NCI-H774 (cell line): ENCODE measurements at regions not wholly inside any gene's neighbourhood (a gene's known extent, or its start where the extent isn't known, plus 50 kb on each side); places are given as distances from the start of the nearest gene placed in this dataset.
"Not testable (repeated sequence)": the region's sequence is repeated elsewhere in the genome, so short reads cannot be mapped to it uniquely, and the experiment has no call there.

Experiments used
- DNase-seq: peaks from one replicate; lab custom pipeline; 2025; lab: John Stamatoyannopoulos, UW

- DNase-seq, result no peak
These were observed 136.9 kb upstream of the PALS2 start for GRCh38 chr7:24436131-24436920.

DNA sequence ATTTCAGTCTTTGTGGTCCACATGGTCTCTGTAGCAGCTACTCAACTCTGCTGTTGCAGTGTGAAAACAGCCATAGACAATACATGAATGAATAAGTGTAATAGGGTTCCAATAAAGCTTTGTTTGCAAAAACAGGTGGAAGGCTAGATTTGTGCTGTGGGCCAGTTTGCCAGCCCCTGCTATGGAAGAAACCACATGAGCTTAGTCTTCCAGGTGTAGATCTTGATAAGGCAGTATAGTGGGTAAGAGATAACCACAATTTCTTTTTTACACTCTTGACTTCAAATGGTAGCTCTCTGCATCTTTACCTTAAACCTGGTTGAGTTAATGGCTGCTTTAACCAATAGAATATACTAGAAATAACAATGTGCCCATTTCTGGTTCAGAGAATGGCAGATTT is 135.0 kb upstream of the PALS2 start:
- no peak for DNase-seq

GRCh38 chr7:24439104-24439503 is 134.1 kb upstream of the PALS2 start:
- DNase-seq, result not testable (repeated sequence)

GRCh38 chr7:24440892-24441291 is 132.4 kb upstream of the PALS2 start:
- DNase-seq, result no peak

- DNase-seq, result no peak
These were observed 131.8 kb upstream of the PALS2 start for GRCh38 chr7:24441314-24442027.

GRCh38 chr7:24442170-24442777 is 131.0 kb upstream of the PALS2 start:
- no peak for DNase-seq

- DNase-seq, result no peak
These were observed 128.4 kb upstream of the PALS2 start for GRCh38 chr7:24444666-24445440.

DNA sequence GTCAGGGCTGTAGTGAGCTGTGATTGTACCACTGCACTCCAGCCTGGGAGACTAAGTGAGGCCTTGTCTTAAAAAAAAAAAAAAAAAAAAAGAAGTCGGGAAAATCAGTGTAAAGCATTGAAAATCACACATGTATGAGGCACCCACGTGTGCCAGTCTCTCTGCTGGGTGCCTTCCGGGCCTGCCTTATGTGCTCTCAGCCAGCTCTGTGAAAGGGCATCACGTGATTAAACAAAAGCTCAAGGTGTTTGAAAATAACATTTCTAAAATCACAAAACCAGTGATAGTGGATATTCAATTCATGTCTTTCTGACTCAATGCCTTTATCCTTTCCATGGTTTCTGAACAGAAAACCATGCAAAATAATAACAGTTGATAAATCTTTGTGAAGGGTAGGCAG is 125.2 kb upstream of the PALS2 start:
- DNase-seq, result no peak

DNA sequence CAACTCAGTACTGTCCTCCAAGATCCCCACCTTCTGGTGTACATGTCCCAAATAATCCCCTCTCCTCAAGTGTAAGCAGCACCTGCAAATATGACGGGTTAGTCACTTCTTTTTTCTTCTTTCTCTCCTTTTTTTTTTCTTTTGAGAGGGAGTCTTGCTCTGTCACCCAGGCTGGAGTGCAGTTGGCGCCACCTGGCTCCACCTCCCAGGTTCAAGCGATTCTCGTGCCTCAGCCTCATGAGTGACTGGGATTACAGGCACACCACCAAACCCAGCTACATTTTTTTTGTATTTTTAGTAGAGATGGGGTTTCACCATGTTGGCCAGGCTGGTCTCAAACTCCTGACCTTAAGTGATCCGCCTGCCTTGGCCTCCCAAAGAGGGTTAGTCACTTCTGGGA is 123.8 kb upstream of the PALS2 start:
- DNase-seq, result not testable (repeated sequence)

- DNase-seq, result no peak
These were observed 117.3 kb upstream of the PALS2 start for GRCh38 chr7:24455813-24456525.

DNA sequence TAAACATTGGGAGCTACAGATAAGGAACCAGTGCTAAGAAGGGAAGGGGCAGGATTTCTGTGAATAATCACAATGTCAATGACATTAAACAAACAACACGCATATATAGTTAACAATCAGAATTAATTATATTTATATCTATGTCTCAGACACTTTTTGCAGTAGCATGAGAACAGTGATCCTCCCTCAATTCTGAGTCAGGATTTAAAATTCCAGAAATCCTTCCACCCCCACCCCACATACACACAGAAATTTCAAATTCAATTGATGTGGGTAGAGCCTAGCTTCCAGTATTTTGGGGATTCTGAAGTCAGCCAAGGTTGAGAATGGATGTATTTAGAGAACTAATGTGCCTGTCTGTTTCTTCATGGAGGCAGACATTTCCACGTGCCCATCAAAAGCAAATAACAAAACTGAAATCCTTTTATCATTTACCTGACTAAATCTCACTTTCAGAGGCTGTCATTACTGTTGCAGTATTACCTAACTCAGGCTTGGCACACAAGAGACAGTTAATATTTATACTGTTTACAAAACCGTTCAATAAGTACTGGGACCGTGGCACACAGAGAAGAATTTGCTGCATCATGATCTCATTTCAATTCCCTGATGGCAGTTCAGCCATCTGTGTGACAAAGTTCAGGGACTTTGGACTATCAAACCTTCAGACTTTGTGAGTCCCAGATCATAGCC is 116.6 kb upstream of the PALS2 start:
- no peak for DNase-seq

- no peak for DNase-seq
These were observed 116.1 kb upstream of the PALS2 start for GRCh38 chr7:24457219-24457558.

DNA sequence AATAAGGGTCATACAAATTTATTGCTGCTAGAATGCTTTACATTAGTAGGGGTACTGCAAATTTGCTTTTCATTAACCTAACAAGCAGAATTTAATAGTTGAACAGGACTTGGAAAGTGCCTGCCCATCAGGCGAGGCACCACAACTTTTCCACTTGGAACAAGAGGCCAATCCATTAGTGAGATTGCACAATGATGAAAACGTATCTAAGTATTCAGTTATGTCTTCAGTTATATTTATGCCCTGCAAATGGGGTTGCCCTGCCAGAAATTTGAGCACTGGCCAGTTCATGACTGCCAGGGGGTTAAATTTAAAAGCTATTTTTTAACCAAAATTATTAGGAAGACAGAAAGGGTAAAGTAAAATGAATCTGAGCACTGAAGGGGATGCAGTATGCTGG is 111.1 kb upstream of the PALS2 start:
- DNase-seq, result no peak

GRCh38 chr7:24462984-24463383 is 110.3 kb upstream of the PALS2 start:
- DNase-seq, result no peak

GRCh38 chr7:24463474-24463873 is 109.8 kb upstream of the PALS2 start:
- no peak for DNase-seq

DNA sequence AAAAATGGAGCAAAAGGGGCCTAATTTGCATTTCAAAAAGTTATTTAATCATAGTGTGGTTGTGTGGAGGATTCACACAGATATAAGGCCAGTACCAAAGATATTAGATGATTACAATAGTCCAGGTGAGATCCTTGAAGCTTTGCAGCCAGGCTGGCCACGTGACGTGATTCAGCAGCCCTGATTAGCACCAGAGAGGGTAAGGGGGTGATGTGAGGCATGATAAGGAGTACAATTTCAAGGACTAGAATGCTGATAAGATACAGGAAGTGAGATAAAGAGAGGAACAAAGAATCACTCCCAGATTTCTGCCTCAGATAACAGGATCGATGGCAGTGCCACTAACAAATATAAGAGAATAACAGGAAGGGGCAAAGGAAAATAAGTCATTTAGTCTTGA is 108.4 kb upstream of the PALS2 start:
- no peak for DNase-seq

DNA sequence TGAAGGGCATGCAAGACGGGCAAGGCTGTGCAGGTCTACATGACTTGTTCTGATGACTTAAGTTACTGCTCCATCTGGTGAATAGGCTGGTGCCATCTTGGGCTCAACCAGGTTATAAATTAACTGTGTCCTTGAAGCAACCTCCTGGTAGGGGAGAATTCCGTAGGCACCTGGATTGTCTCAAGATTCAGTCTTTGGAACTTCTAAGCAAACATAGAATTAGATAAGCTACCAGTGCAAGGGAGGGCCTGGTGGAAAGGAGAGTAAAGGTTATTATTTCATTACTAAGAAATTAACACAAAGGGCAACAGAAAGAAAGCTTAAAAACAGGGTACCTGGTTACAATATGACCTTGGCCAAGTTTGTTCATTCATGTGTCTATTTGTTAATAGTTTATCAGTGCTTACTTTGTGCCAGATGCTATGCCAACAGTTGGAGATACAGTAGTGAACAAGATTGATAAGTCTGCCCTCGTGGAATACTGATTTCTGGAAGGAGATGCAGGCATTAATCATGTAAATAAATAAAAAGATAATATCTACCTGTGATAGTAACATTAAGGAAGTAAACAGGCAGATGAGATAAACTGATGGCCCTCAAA is 107.0 kb upstream of the PALS2 start:
- no peak for DNase-seq

GRCh38 chr7:24469118-24469517 is 104.1 kb upstream of the PALS2 start:
- DNase-seq, result no peak

- DNase-seq, result no peak
These were observed 101.2 kb upstream of the PALS2 start for GRCh38 chr7:24472093-24472492.

GRCh38 chr7:24475166-24475961 is 97.9 kb upstream of the PALS2 start:
- DNase-seq, result no peak
